Stomach smooth muscle (tissue), 2 donors: ENCODE measurements at regions not wholly inside any gene's neighbourhood (a gene's known extent, or its start where the extent isn't known, plus 50 kb on each side); places are given as distances from the start of the nearest gene placed in this dataset.
A peak's percentile ranks its signal among the peaks of the same experiment; 100 is the strongest.

Experiments used
- H3K27ac ChIP-seq: one replicate; pipeline ENCODE4 v1.7.0; 2013; ENCODE audit warnings: mild to moderate bottlenecking, low read length, inconsistent platforms
- H3K27me3 ChIP-seq, 2 donors: one replicate each; pipeline ENCODE4 v1.7.0; 2013; ENCODE audit warnings: low read length in 2 of 2; ENCODE audit not compliant: insufficient read depth in 2 of 2, control insufficient read depth in 1 of 2
- H3K36me3 ChIP-seq, 2 donors: one replicate each; pipeline ENCODE4 v1.7.0; 2013; ENCODE audit warnings: low read length in 2 of 2; ENCODE audit not compliant: control insufficient read depth in 2 of 2, insufficient read depth in 2 of 2
- H3K4me1 ChIP-seq: one replicate; pipeline ENCODE4 v1.7.0; 2013; ENCODE audit warnings: low read length; ENCODE audit not compliant: control insufficient read depth, insufficient read depth
- H3K4me3 ChIP-seq, 2 donors: one replicate each; pipeline ENCODE4 v1.7.0; 2013; ENCODE audit warnings: low read length in 2 of 2
- H3K9ac ChIP-seq, 2 donors: one replicate each; pipeline ENCODE4 v1.7.0; 2013; ENCODE audit warnings: low read length in 2 of 2, mild to moderate bottlenecking in 1 of 2
- H3K9me3 ChIP-seq, 2 donors: one replicate each; pipeline ENCODE4 v1.7.0; 2013; ENCODE audit warnings: low read length in 2 of 2; ENCODE audit not compliant: control insufficient read depth in 2 of 2
- donor health status: healthy.
- donor health status: Pancreatic carcinoma.

DNA sequence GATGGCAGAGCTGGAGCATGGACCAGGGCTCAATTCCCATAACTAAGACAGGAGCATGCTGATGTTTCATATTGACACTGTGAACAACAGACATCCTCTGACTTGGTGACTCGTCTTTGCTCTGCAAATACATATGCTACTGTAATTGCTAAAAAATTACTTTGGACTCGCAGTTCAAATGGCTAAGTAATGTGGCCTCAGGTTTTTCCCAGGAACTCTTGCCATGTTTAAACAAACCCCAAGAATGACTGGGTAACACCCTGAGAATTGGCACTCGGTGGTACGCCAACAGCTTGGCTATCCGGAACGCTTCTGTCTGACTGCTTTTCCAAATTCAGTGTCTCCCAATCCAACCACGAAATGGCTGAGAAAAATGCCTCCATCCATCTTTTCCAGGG lies 456.7 kb upstream of the THBS1 start:
- no peak overlapping the region for H3K27ac ChIP-seq
- no peak overlapping the region for H3K4me3 ChIP-seq
- no peak overlapping the region for H3K9ac ChIP-seq
- H3K4me1 ChIP-seq = peaks cover 17% of the 10 kb centered on the region
- H3K27me3 ChIP-seq = no peaks in the 10 kb centered on the region
- no peaks in the 10 kb centered on the region for H3K9me3 ChIP-seq
- no peaks in the 10 kb centered on the region for H3K36me3 ChIP-seq

GRCh38 chr15:39124553-39125171 lies 456.2 kb upstream of the THBS1 start:
- Histone ChIP-seq H3K4me3 (no peak overlapping the region), H3K9ac (no peak overlapping the region), H3K27me3 (no peaks in the 10 kb centered on the region), H3K9me3 (no peaks in the 10 kb centered on the region), H3K27ac (no peak overlapping the region), H3K36me3 (no peaks in the 10 kb centered on the region), H3K4me1 (peaks cover 17% of the 10 kb centered on the region)

DNA sequence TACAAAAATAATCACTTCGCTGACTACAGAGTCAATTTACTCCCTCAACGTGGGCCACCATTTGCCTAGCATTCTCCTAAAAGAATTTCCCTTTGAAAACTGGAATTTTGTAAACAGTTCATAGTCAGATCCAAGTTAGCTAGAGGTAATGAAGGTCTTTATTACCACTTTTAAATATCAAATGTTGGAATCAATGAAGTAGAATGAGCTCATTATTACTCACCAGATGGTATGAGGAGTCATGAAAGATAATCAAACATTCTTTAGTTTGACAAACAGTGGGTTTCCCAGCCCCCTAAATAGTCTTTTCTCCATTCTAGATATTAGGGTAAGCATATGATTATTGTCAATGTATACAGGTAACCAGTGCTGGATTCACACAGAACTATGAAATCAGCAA lies 455.7 kb upstream of the THBS1 start:
- Histone ChIP-seq H3K36me3 (no peaks in the 10 kb centered on the region), H3K4me1 (peaks cover 17% of the 10 kb centered on the region)

GRCh38 chr15:39125904-39126303 lies 455.0 kb upstream of the THBS1 start:
- no peak overlapping the region for H3K9ac ChIP-seq
- H3K4me3 ChIP-seq = no peak overlapping the region
- H3K9me3 ChIP-seq = no peaks in the 10 kb centered on the region
- H3K36me3 ChIP-seq = no peaks in the 10 kb centered on the region
- no peak overlapping the region for H3K27ac ChIP-seq
- no peaks in the 10 kb centered on the region for H3K27me3 ChIP-seq
- peaks cover 20% of the 10 kb centered on the region for H3K4me1 ChIP-seq

More for the DNA sequence above, 455.7 kb upstream of the THBS1 start:
- H3K9me3 ChIP-seq = no peaks in the 10 kb centered on the region
- H3K9ac ChIP-seq = no peak overlapping the region
- H3K27me3 ChIP-seq = no peaks in the 10 kb centered on the region
- H3K27ac ChIP-seq = no peak overlapping the region
- H3K4me3 ChIP-seq = no peak overlapping the region

GRCh38 chr15:39127151-39127790 lies 453.6 kb upstream of the THBS1 start:
- Histone ChIP-seq H3K27me3 (no peaks in the 10 kb centered on the region), H3K4me1 (peaks cover 27% of the 10 kb centered on the region), H3K27ac (peak overlapping the region; percentile 32), H3K36me3 (no peaks in the 10 kb centered on the region), H3K4me3 (no peak overlapping the region), H3K9ac (no peak overlapping the region), H3K9me3 (no peaks in the 10 kb centered on the region)

DNA sequence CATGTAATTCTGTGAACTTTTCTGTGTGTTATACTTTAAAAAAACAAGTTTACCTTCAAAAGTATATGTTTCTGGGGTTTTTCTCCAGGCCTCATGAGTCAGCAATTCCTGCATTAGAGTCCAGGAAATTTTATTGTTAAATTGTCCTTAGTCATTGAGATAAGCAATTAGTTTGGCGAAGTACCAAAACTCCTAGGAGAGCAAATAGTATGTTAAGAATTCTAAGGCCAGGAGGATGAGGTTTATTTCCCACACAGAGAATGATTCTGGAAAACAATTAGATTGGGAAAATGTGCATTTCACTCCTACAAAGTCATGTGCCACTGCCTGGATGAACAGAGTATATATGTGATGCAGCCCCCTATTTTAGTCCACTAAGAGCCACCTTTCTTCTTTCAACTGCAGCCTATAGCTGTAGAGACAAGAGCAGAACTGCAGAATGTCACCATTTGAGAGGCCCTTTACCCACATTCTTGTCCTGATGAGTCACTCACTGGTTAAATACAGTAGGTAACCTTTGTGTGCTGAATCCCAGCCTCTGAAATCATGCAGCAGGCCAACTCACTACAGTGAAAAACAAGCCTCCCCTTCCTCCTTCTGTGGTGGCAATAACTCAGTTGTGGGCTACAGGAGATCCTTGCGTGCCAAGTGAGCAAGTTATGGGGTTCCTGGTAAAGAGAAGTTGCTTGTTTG lies 452.8 kb upstream of the THBS1 start:
- Histone ChIP-seq H3K4me1 (peaks cover 34% of the 10 kb centered on the region), H3K36me3 (no peaks in the 10 kb centered on the region), H3K27me3 (no peaks in the 10 kb centered on the region), H3K9ac (peak overlapping the region in 1 of 2 donors; percentile 5), H3K4me3 (peak overlapping the region in 1 of 2 donors; percentile 9), H3K27ac (peak overlapping the region; percentile 42), H3K9me3 (no peaks in the 10 kb centered on the region)

DNA sequence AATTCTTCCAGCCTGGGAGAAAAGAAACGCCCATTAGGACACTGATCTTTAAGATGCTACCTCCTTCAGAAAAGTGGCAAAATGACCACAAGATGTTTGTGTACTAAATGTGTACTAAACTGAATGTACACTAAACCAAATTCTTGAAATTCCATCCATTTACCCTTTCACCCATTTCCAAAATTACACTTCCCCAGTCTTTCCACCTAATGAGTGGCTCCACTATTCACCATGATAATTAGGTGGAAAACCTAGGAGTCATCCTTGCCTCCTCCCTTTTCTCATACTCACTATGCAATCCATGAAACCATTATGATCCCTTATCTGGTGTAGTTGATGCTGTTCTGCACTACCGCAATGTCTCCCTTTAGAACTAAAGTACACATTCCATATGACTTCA lies 452.1 kb upstream of the THBS1 start:
- H3K36me3 ChIP-seq = no peaks in the 10 kb centered on the region
- peak overlapping the region; percentile 42 for H3K27ac ChIP-seq
- H3K4me3 ChIP-seq = peak overlapping the region in 1 of 2 donors; percentile 9
- peaks cover 37% of the 10 kb centered on the region for H3K4me1 ChIP-seq
- peak overlapping the region in 1 of 2 donors; percentile 5 for H3K9ac ChIP-seq
- H3K27me3 ChIP-seq = no peaks in the 10 kb centered on the region
- H3K9me3 ChIP-seq = no peaks in the 10 kb centered on the region

- Histone ChIP-seq H3K36me3 (no peaks in the 10 kb centered on the region), H3K27me3 (no peaks in the 10 kb centered on the region), H3K9me3 (no peaks in the 10 kb centered on the region), H3K4me3 (no peak overlapping the region), H3K27ac (peak overlapping the region; percentile 6), H3K4me1 (peaks cover 35% of the 10 kb centered on the region), H3K9ac (no peak overlapping the region)
Measured at GRCh38 chr15:39130556-39131379, 450.1 kb upstream of the THBS1 start.

- Histone ChIP-seq H3K27ac (peak overlapping the region; percentile 70), H3K4me3 (no peak overlapping the region), H3K27me3 (no peaks in the 10 kb centered on the region), H3K36me3 (no peaks in the 10 kb centered on the region), H3K4me1 (peaks cover 35% of the 10 kb centered on the region), H3K9me3 (no peaks in the 10 kb centered on the region), H3K9ac (no peak overlapping the region)
Measured at GRCh38 chr15:39131609-39132008, 449.3 kb upstream of the THBS1 start.

DNA sequence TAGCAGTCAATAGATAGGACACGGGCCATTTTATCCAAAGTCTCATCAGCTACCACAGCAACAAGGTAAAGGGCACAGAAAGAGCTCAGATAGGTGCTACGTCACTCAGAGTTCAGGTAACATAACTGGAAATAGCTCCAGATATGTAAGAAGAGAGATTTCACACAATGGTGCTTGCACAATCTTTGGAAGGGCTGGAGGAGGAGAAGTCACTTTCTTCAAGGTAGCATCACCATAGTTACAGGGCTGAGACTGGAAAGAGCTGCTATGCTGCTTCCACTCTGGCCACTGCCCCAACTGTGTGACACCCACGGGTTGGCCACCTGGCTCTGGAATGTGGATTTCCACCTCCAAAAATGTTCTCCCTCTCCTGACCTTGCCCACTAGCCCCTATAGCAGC lies 448.8 kb upstream of the THBS1 start:
- H3K4me1 ChIP-seq = peaks cover 35% of the 10 kb centered on the region
- H3K9ac ChIP-seq = peak overlapping the region in 1 of 2 donors; percentile 25
- no peaks in the 10 kb centered on the region for H3K27me3 ChIP-seq
- no peak overlapping the region for H3K4me3 ChIP-seq
- H3K9me3 ChIP-seq = no peaks in the 10 kb centered on the region
- H3K27ac ChIP-seq = peak overlapping the region; percentile 70
- no peaks in the 10 kb centered on the region for H3K36me3 ChIP-seq
